ENCODE measurements at regions not wholly inside any gene's neighbourhood (a gene's known extent, or its start where the extent isn't known, plus 50 kb on each side); places are given as distances from the start of the nearest gene placed in this dataset.
"Not testable (repeated sequence)": the region's sequence is repeated elsewhere in the genome, so short reads cannot be mapped to it uniquely, and the experiment has no call there.

GRCh38 chr3:71925511-71926261 is 140.7 kb upstream of the PROK2 start:
- DNase-seq = not testable (repeated sequence)

- DNase-seq = no peak
Observed at GRCh38 chr3:71924721-71925120, 139.8 kb upstream of the PROK2 start.

DNA sequence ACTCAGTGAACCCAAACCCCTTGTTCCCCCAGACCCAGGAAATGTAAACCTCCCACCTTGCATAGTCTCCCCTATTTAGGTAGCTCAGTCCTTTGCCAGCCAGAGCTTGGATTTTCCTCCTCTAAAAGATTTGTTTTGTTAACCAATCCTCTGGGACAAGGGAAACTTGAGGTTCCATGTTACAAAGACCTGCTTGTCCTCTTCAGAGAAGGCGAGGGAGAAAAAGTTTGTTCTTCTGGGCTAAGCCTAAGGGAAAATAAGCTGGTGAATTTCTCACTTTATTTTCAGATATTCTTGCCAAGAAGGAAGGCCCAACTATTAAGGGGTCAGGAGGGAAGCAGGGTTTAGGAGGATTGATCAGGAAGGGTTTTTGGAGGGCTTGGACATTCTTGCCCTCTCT is 136.1 kb upstream of the PROK2 start:
- DNase-seq = no peak

GRCh38 chr3:71919572-71919971 is 134.6 kb upstream of the PROK2 start:
- no peak for DNase-seq

GRCh38 chr3:71917545-71917944 is 132.6 kb upstream of the PROK2 start:
- no peak for DNase-seq

DNA sequence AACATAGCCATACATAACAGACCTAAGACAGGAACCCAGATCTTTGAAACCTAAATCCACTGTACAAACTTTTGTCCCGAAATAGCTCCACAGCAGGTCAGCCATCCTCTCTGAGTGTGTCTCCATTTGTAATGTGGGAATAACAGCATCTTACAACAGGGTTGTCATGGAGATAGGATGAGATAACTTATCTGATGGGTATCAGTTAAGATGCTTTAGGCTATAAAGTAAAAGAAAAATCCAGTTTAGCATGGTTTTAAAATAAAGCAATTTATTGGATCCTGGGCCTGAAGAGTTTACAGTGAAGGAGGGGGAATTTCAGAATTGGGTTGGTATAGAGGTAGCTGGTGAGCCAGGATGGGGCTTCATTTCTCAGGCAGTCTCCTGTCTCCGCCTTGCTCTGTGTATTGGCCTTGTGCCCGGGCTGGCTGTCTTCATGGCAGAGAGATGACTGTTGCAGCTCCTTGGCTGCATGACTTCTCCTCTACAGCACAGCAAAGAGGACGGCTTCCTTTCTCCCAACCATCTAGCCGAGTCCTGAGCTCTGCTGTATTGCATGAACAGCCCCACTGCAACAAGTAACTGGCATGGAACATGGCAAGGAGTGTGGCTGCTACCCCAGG is 131.9 kb upstream of the PROK2 start:
- no peak for DNase-seq

DNA sequence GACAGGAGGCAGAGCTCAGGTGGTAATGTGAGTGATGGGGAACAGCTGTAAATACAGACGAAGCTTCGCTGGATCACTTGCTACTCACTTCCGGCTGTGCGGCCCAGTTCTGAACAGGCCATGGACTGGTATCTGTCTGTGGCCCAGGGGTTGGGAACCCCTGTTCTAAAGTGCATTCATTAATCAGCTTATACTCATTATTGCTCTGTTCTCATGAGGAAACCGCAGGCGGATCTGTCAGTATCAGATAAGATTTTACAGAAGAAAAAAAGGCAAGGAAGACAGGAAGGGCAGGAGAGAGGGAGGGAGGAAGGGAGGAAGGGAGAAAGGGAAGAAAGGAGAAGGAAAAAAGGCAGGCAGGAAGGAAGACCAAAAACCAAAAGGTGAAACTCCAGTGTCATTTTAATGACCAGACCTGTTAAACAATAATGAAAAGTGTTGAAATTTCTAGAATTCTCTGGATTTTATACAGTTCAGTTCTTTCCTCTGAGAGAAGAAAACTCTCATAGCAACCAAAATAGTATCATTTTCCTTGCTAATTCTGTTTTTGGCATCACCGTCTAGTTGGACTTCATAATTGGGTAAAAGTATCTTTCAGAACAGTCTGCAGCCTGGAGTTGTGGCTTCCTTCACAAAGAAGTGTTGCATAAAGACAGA is 128.0 kb upstream of the PROK2 start:
- no peak for DNase-seq

DNA sequence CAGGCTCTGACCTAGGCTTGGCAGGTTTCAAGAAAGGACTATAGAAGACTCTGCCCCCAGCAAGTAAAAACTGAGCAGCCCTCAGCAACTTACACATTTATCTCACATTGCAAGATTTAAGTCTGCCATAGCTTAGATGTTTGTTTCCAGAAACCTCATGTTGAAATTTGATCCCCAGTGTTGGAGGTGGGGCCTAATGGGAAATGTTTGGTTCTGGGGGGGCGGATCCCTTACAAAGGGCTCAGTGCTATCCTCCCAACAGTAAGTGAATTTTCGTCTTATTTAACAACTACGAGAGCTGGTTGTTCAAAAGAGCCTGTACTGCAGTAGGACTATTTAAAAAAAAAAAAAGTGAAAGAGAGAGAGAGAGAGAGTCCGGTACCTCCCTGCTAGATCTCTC is 125.2 kb upstream of the PROK2 start:
- no peak for DNase-seq

- DNase-seq = peak; percentile 4
Observed at GRCh38 chr3:71907996-71908395, 123.0 kb upstream of the PROK2 start.

GRCh38 chr3:71906976-71907375 is 122.0 kb upstream of the PROK2 start:
- DNase-seq = no peak

DNA sequence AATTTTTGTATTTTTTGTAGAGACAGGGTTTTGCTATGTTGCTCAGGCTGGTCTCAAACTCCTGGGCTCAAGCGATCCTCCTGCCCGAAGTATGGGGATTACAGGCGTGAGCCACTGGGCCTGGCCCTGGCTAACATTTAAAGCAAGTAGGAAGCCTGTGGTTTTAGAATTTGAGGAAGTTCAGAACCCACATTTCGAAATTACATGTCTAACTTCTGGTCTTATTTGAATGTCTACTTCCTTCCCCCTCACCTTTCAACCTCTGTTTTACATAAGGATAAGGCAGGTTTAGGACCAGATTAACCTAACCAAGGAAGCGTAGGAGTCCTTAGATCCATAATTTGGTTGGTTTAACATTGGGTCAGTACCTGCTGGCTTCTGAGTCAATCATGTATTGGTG is 120.5 kb upstream of the PROK2 start:
- no peak for DNase-seq

GRCh38 chr3:71903936-71904335 is 119.0 kb upstream of the PROK2 start:
- no peak for DNase-seq

- DNase-seq = no peak
Observed at GRCh38 chr3:71903112-71903495, 118.2 kb upstream of the PROK2 start.

- no peak for DNase-seq
Observed at GRCh38 chr3:71902258-71903111, 117.5 kb upstream of the PROK2 start.

GRCh38 chr3:71901645-71902044 is 116.7 kb upstream of the PROK2 start:
- no peak for DNase-seq

DNA sequence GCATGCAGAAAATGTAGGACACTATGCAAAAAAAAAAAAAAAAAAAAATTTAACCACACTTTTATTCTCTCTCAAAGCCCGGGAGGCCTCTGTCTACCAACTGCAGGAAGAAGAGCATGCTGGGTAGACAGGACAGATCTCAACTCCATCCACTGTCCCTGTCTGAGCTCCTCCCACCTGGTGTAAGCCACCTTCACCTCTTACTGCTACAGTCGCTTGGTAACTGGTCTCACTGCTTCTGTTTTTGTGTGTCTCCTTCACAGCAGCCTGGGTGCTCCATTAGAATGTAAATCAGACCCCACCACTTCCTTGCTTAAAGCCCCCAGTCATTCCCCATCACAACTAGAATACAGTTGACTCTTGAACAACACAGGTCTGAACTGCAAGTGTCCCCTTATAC is 115.1 kb upstream of the PROK2 start:
- DNase-seq = no peak

- no peak for DNase-seq
Observed at GRCh38 chr3:71896751-71897150, 111.8 kb upstream of the PROK2 start.

DNA sequence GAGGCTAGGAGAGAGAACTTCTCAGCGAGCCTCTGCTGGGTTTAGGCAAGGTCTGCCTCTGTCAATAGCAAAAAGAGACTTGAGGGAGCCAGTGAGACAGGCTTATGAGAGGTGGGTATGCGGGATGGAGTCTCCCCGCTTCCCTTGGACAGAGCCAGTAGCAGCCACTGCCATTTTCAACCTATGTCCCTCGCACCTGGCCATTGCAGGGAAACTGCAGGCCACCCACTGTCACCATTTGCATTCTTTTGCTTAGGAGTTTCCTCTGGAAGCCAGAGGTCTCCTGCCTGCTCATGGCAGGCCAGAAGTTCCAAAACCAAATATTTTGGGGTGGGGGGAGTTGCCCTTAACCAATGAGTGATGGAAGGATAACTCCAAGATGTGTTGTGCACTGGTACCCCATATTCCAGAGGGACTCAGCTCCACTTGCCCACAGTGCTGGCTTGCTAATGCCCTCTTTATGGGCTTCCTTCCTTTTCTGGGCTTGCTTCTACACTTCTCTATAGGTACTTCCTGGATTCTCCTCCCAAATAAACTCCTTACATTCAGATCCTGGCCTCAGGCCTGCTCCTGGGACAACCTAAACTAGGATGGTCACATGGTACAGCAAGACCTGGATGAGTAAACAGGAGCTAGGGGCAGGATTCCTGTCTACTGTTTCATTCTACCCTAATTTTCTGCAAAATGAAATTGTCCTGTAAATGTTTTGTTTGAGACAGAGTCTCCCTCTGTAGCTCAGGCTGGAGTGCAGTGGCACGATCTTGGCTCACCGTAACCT is 108.9 kb upstream of the PROK2 start:
- DNase-seq = no peak

- DNase-seq = no peak
Observed at GRCh38 chr3:71893122-71893521, 108.2 kb upstream of the PROK2 start.

DNA sequence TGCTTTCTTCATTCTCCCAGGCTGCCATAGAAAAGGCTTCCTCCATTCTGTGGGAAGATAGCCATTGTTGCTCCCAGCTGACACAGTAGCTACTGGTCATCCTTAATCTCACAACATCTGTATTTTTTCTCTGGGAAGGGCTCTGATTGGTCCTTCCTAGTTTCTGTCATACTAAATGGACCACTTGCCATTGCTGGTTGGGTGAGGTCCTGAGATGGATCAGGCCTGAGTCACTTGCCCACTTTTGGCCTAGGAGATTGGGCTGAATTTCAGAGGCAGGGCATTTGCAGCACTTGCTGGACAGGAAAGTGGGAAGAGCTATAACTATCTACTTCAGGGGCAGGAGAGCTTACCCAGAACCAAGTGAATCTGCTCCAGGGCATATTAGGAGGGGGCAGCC is 106.5 kb upstream of the PROK2 start:
- no peak for DNase-seq

DNA sequence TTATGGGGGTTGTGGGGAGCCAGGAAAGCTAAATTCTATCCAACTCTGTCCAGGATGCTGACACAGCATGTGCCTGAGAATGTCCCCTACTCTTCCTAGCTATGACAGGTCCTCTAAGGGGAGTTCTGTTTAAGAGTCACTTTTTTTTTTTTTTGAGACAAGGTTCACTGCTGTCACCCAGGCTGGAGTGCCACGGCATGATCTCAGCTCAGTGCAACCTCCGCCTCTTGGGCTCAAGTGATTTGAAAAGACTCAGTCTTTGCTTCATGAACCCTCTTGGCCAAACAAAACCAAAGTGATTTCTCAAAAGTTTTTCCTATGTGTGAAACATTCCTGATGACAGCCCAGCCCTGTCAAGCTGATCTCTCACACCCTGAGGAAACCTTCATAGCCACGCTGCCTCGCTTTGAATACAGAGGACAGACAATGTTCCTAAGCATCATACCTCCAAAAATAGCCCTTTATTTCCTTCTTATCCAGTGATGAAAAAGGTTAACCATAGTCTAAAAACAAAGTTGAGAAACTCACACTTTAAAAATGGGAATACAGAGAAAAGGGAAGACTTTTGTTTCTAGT is 105.5 kb upstream of the PROK2 start:
- DNase-seq = no peak

- DNase-seq = no peak
Observed at GRCh38 chr3:71887256-71887655, 102.3 kb upstream of the PROK2 start.
